Stimulated activated effector memory CD8-positive, alpha-beta T cell treated with anti-CD3 and anti-CD28 coated beads, Interleukin-12 subunit alpha, Interleukin-12 subunit beta, amount 100 ng/mL, for 72 hours (primary cell): ENCODE measurements at regions not wholly inside any gene's neighbourhood (a gene's known extent, or its start where the extent isn't known, plus 50 kb on each side); places are given as distances from the start of the nearest gene placed in this dataset.

Experiments
- ATAC-seq: fragments of 150-1000 bp; cut with Tn5 transposase; 2 replicates; pipeline ENCODE4 v1.10.0; 2021
- DNase-seq, 2 donors: peaks; one replicate each; pipeline ENCODE4 v3.0.0; 2021 to 2022; ENCODE audit warnings: low spot score in 2 of 2
- H3K27ac Mint-ChIP-seq: one replicate; pipeline ENCODE4 v1.8.0; 2022; ENCODE audit warnings: mild to moderate bottlenecking, mixed read lengths
- H3K36me3 Mint-ChIP-seq: one replicate; pipeline ENCODE4 v1.8.0; 2022; ENCODE audit warnings: mild to moderate bottlenecking, mixed read lengths
- H3K4me1 Mint-ChIP-seq: one replicate; pipeline ENCODE4 v1.8.0; 2022; ENCODE audit warnings: mixed read lengths
- H3K4me3 Mint-ChIP-seq: one replicate; pipeline ENCODE4 v1.8.0; 2022; ENCODE audit warnings: mild to moderate bottlenecking, mixed read lengths
- H3K9me3 Mint-ChIP-seq: one replicate; pipeline ENCODE4 v1.8.0; 2022; ENCODE audit warnings: mixed read lengths

DNA sequence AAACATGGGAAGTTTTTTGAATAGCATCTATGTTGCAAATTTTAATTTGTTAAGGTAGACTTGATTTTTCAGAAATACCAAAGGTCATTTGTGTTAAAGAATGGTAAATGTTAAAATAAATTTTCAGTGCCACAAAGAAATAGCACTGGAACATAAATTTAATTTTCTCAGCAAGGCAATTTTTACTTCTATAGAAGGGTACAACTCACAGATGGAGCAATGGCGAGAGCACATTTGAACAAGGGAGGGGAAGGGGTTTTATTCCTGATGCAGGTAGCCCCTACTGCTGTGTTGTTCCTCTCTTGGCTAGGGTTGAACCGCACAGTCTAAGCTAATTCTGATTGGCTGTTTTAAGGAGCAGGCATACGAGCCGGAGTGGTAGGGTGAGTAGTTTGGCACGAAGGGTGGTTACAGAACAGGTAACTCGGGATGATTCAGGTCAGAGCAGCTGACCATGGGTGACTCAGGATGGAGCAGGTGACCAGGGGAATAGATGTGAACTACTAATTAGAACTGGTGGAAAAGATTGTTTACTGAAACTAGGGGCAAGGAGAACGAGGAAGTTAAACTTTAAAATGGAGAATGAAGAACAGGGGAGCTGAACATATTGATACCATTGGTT lies 50.1 kb upstream of the PSME4 start:
- DNase-seq = no peak
- peaks cover 8% of the 10 kb centered on the region for H3K36me3 Mint-ChIP-seq
- ATAC-seq = no peak
- H3K4me3 Mint-ChIP-seq = no peak overlapping the region
- H3K27ac Mint-ChIP-seq = no peak overlapping the region
- H3K4me1 Mint-ChIP-seq = no peaks in the 10 kb centered on the region
- peaks cover 4% of the 10 kb centered on the region for H3K9me3 Mint-ChIP-seq
